HCT116 (cell line): ENCODE measurements at regions not wholly inside any gene's neighbourhood (a gene's known extent, or its start where the extent isn't known, plus 50 kb on each side); places are given as distances from the start of the nearest gene placed in this dataset.

Source experiments
- ATAC-seq: fragments of 200-7000 bp; cut with Tn5 transposase; 2 replicates; pipeline ENCODE4 v1.9.1; 2020; ENCODE audit warnings: mild to moderate bottlenecking, moderate library complexity
- BruUV-seq: library from RNA; stranded (reverse); fragments of 400-500 nt; replicated peaks from 2 replicates; lab custom pipeline; 2021; lab: Mats Ljungman, UMichigan
- CTCF ChIA-PET: fragments of 300-600 bp; sonication (Branson Sonifier 250); formaldehyde crosslinking; loops from one replicate; lab custom pipeline; 2021; ENCODE audit warnings: antibody characterized with exemption; lab: Charles Lee
- POLR2A ChIA-PET: fragments of 300-600, 350-600 bp; sonication (Branson Sonifier 250); formaldehyde crosslinking; loops from one replicate; lab custom pipeline; 2021; ENCODE audit warnings: antibody characterized with exemption; lab: Charles Lee
- RAD21 ChIA-PET, 2 experiments: fragments of 300-600 bp; sonication (Branson Sonifier 250); formaldehyde crosslinking; loops; one replicate each; lab custom pipeline; 2023; ENCODE audit warnings: low total read pairs in 2 of 2; ENCODE audit not compliant: uncharacterized antibody in 2 of 2, unreplicated experiment in 2 of 2, low non-redundant PET in 1 of 2; lab: Charles Lee
- DNase-seq: peaks from one replicate; pipeline ENCODE4 v3.0.0-alpha.2; 2010; ENCODE audit warnings: low read depth, low spot score
- H2AFZ ChIP-seq: fragments of 200-600 bp; shearing (Covaris generic), sonication (generic); 2 replicates; pipeline ENCODE4 v1.6.1; 2017; ENCODE audit warnings: low read depth, mixed run types, mixed read lengths, antibody characterized with exemption, low read length; ENCODE audit not compliant: poor library complexity, severe bottlenecking
- H3K27ac ChIP-seq: 2 replicates; pipeline ENCODE4 v1.5.1; 2012; ENCODE audit warnings: low read depth, low read length
- H3K27me3 ChIP-seq: fragments of 200-600 bp; sonication (generic); 2 replicates; pipeline ENCODE4 v1.6.1; 2016; ENCODE audit warnings: mixed run types, low read length, mixed read lengths; ENCODE audit not compliant: insufficient read depth
- H3K36me3 ChIP-seq, 2 experiments: fragments of 200-500 bp in 1 of 2; fragments of 200-600 bp in 1 of 2; sonication (Bioruptor generic) in 1 of 2; sonication (generic) in 1 of 2; 2 replicates each; pipeline versions ENCODE4 v1.5.1 to v1.6.1; 2014 to 2016; ENCODE audit warnings: low read length in 2 of 2, inconsistent platforms in 1 of 2, mixed read lengths in 1 of 2, mixed run types in 1 of 2; ENCODE audit not compliant: insufficient read depth in 2 of 2, control insufficient read depth in 1 of 2
- H3K4me1 ChIP-seq, 2 experiments: fragments of 200-600 bp in 1 of 2; sonication (generic) in 1 of 2; 2 replicates each; pipeline versions ENCODE4 v1.5.1 to v1.6.1; 2012 to 2017; ENCODE audit warnings: low read length in 2 of 2, inconsistent platforms in 1 of 2, mild to moderate bottlenecking in 1 of 2, mixed read lengths in 1 of 2, mixed run types in 1 of 2, moderate library complexity in 1 of 2; ENCODE audit not compliant: insufficient read depth in 2 of 2, control insufficient read depth in 1 of 2
- H3K4me2 ChIP-seq: fragments of 200-600 bp; sonication (generic); 2 replicates; pipeline ENCODE4 v1.6.1; 2017; ENCODE audit warnings: mixed run types, low read length, mixed read lengths
- H3K4me3 ChIP-seq, 2 experiments: fragments of 200-600 bp in 1 of 2; sonication (generic) in 1 of 2; replicated peaks in 1 of 2; 2 replicates each; pipeline ENCODE4 v1.5.1; 2011 to 2016; ENCODE audit warnings: low read length in 2 of 2, control low read depth in 1 of 2, low read depth in 1 of 2, mild to moderate bottlenecking in 1 of 2, mixed read lengths in 1 of 2, mixed run types in 1 of 2
- H3K79me2 ChIP-seq: fragments of 200-600 bp; sonication (generic); 2 replicates; pipeline ENCODE4 v1.6.1; 2017; ENCODE audit warnings: mild to moderate bottlenecking, mixed run types, low read length, moderate library complexity, mixed read lengths; ENCODE audit not compliant: insufficient read depth
- H3K9ac ChIP-seq: fragments of 200-600 bp; sonication (generic); 2 replicates; pipeline ENCODE4 v1.6.1; 2016; ENCODE audit warnings: low read length, mixed read lengths
- H3K9me2 ChIP-seq: fragments of 200-600 bp; sonication (generic), shearing (Covaris generic); 2 replicates; pipeline ENCODE4 v1.6.1; 2017; ENCODE audit warnings: mixed run types, mild to moderate bottlenecking, moderate library complexity; ENCODE audit not compliant: insufficient read depth
- H3K9me3 ChIP-seq, 2 experiments: fragments of 200-500 bp in 1 of 2; fragments of 200-600 bp in 1 of 2; sonication (Bioruptor generic) in 1 of 2; sonication (generic) in 1 of 2; 2 replicates each; pipeline ENCODE4 v1.6.1; 2014 to 2017; ENCODE audit warnings: low read length in 2 of 2, mixed read lengths in 2 of 2, inconsistent platforms in 1 of 2, low read depth in 1 of 2, mild to moderate bottlenecking in 1 of 2, mixed run types in 1 of 2, moderate library complexity in 1 of 2; ENCODE audit not compliant: control insufficient read depth in 1 of 2, insufficient read depth in 1 of 2
- H4K20me1 ChIP-seq: fragments of 200-600 bp; sonication (generic), shearing (Covaris generic); 2 replicates; pipeline ENCODE4 v1.6.1; 2017; ENCODE audit warnings: mixed run types, mild to moderate bottlenecking, moderate library complexity; ENCODE audit not compliant: insufficient read depth
- CBX3 ChIP-seq: IDR thresholded peaks from 2 replicates; pipeline ENCODE4 v1.6.1; 2012; ENCODE audit warnings: low read depth
- CEBPB ChIP-seq: IDR thresholded peaks from 2 replicates; pipeline ENCODE4 v1.6.1; 2012; ENCODE audit warnings: low read depth
- EZH2 ChIP-seq: fragments of 200-600 bp; sonication (generic); IDR thresholded peaks from 2 replicates; pipeline ENCODE4 v1.6.1; 2017; ENCODE audit warnings: antibody characterized with exemption, mixed run types
- JUND ChIP-seq: IDR thresholded peaks from 2 replicates; pipeline ENCODE4 v1.6.1; 2012
- RAD21 ChIP-seq: IDR thresholded peaks from 2 replicates; pipeline ENCODE4 v1.6.1; 2012; ENCODE audit warnings: low read depth, mild to moderate bottlenecking
- SRF ChIP-seq: IDR thresholded peaks from 2 replicates; pipeline ENCODE4 v1.6.1; 2012; ENCODE audit warnings: low read depth
- ZFX ChIP-seq: fragments of 450-650 bp; IDR thresholded peaks from 2 replicates; pipeline ENCODE4 v1.6.1; 2017
- intact Hi-C: fragments of 100-400 bp; cut with micrococcal nuclease; formaldehyde crosslinking; loops from 2 replicates; pipeline ENCODE4 v1.10.0; 2022
- TF ChIP-seq, protein P1 (sequence below), 3 experiments: fragments of 200-600 bp in 1 of 3; sonication (generic) in 1 of 3; IDR thresholded peaks in 2 of 3; conservative IDR thresholded peaks in 1 of 3; 2 replicates each; pipeline ENCODE4 v1.5.1; 2012 to 2017; ENCODE audit warnings: low read depth in 2 of 3, low read length in 2 of 3, antibody characterized with exemption in 1 of 3, borderline replicate concordance in 1 of 3, control low read depth in 1 of 3, mild to moderate bottlenecking in 1 of 3, mixed read lengths in 1 of 3, mixed run types in 1 of 3, moderate library complexity in 1 of 3; ENCODE audit not compliant: insufficient read depth in 1 of 3
- TF ChIP-seq, protein P2 (sequence below): IDR thresholded peaks from 2 replicates; pipeline ENCODE4 v1.6.1; 2012
- TF ChIP-seq, protein P3 (sequence below): IDR thresholded peaks from 2 replicates; pipeline ENCODE4 v1.6.1; 2011; ENCODE audit warnings: mild to moderate bottlenecking, low read length, moderate library complexity; ENCODE audit not compliant: insufficient replicate concordance; ENCODE audit errors: extremely low read depth

DNA sequence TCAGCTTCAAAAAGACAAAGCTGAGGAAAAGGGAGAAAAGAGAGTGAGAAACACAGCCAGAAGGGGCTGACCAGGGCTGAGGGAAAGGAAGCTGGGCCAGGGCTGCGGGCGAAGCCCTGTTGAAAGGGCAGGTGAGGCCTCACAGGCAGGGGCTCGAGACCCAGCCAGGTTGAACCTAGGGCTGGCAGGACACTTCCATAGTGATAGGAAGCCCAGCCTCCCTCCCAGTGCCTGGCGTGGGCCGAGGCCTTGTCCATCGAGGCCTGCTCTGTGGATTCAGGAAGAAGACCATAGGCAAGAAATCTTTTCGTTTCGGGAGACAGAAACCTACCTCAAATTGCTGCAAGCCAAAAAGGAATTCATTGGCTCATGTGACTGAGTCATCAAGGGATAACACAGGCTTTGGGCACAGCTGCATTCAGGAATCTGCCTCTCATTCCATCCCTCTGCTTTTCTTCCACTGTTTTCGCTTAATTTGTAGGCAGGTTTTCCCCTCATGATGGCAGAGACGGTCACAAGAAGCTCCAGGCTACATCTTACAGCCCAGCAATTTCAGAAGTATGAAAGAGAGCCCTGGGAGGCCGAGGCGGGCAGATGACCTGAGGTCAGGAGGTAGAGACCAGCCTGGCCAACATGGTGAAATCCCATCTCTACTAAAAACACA, 311.1 kb upstream of the SULF2 start:
- Histone ChIP-seq H3K36me3 (no peaks in the 10 kb centered on the region), H3K4me1 (peaks cover 0 to 6% of the 10 kb centered on the region in 2 experiments; a peak in 1 of 4 replicates), H4K20me1 (no peaks in the 10 kb centered on the region), H3K79me2 (no peaks in the 10 kb centered on the region), H3K9me3 (no peaks in the 10 kb centered on the region), H3K27me3 (peaks cover 9% of the 10 kb centered on the region; the same call in 1 of the 2 replicates), H3K9ac (no peak overlapping the region), H3K4me3 (no peak overlapping the region), H3K4me2 (no peak overlapping the region), H3K27ac (no peak overlapping the region), H3K9me2 (no peaks in the 10 kb centered on the region), H2AFZ (no peak overlapping the region)
- no peak for DNase-seq
- ATAC-seq, result no peak
- TF ChIP-seq RAD21 (no peak), JUND (no peak), EZH2 (no peak), ZFX (no peak)
- TF ChIP-seq, protein P1, sequence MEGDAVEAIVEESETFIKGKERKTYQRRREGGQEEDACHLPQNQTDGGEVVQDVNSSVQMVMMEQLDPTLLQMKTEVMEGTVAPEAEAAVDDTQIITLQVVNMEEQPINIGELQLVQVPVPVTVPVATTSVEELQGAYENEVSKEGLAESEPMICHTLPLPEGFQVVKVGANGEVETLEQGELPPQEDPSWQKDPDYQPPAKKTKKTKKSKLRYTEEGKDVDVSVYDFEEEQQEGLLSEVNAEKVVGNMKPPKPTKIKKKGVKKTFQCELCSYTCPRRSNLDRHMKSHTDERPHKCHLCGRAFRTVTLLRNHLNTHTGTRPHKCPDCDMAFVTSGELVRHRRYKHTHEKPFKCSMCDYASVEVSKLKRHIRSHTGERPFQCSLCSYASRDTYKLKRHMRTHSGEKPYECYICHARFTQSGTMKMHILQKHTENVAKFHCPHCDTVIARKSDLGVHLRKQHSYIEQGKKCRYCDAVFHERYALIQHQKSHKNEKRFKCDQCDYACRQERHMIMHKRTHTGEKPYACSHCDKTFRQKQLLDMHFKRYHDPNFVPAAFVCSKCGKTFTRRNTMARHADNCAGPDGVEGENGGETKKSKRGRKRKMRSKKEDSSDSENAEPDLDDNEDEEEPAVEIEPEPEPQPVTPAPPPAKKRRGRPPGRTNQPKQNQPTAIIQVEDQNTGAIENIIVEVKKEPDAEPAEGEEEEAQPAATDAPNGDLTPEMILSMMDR (IDR thresholded peaks at IDR 0.05 in 2 of 3, conservative IDR thresholded peaks at IDR 0.05 in 1 of 3; ENCODE audit: borderline replicate concordance in 1 of 3, insufficient read depth in 1 of 3, low read depth in 2 of 3, low read length in 2 of 3), result no peak
- intact Hi-C loops, result no loop called here
- RAD21 ChIA-PET, result no interaction called here
- CTCF ChIA-PET, result no interaction called here
- POLR2A ChIA-PET, result no interaction called here
- no TSS peak for BruUV-seq

DNA sequence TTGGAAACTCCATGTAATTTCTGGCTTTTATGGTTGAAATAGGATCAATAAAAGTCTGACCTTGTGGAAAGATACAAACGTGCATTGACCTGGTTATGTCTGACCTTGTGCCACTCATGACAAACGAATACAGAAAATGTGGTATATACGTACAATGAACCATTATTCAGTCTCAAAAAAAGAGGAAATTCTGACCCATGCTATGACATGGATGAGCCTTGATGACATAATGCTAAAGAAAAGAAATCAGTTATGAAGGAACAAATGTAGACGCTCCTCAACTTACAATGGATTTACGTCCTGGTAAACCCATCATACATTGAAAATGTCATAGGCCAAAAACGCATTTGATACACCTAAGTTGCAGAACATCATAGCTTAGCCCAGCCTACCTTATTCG, 309.7 kb upstream of the SULF2 start:
- H3K9me2 ChIP-seq, result no peaks in the 10 kb centered on the region
- no peaks in the 10 kb centered on the region for H3K79me2 ChIP-seq
- H3K27ac ChIP-seq, result no peak overlapping the region
- H3K4me1 ChIP-seq, result peaks cover 0 to 6% of the 10 kb centered on the region in 2 experiments; a peak in 1 of 4 replicates
- no peaks in the 10 kb centered on the region for H4K20me1 ChIP-seq
- peaks cover 9% of the 10 kb centered on the region; the same call in 1 of the 2 replicates for H3K27me3 ChIP-seq
- no peaks in the 10 kb centered on the region for H3K9me3 ChIP-seq
- H3K9ac ChIP-seq, result no peak overlapping the region
- DNase-seq (no peak), ATAC-seq (no peak)
- intact Hi-C loops, result no loop called here
- no peak overlapping the region for H3K4me3 ChIP-seq
- POLR2A ChIA-PET, result no interaction called here
- CTCF ChIA-PET, result no interaction called here
- H3K4me2 ChIP-seq, result no peak overlapping the region
- no TSS peak for BruUV-seq
- RAD21 ChIA-PET, result no interaction called here
- H3K36me3 ChIP-seq, result no peaks in the 10 kb centered on the region
- H2AFZ ChIP-seq, result no peak overlapping the region
- TF ChIP-seq, protein P1 (IDR thresholded peaks at IDR 0.05 in 2 of 3, conservative IDR thresholded peaks at IDR 0.05 in 1 of 3; ENCODE audit: borderline replicate concordance in 1 of 3, insufficient read depth in 1 of 3, low read depth in 2 of 3, low read length in 2 of 3), result no peak
- TF ChIP-seq JUND, result no peak
- TF ChIP-seq, protein P2, sequence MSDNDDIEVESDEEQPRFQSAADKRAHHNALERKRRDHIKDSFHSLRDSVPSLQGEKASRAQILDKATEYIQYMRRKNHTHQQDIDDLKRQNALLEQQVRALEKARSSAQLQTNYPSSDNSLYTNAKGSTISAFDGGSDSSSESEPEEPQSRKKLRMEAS, result no peak
- TF ChIP-seq CBX3, result no peak
- TF ChIP-seq, protein P3, sequence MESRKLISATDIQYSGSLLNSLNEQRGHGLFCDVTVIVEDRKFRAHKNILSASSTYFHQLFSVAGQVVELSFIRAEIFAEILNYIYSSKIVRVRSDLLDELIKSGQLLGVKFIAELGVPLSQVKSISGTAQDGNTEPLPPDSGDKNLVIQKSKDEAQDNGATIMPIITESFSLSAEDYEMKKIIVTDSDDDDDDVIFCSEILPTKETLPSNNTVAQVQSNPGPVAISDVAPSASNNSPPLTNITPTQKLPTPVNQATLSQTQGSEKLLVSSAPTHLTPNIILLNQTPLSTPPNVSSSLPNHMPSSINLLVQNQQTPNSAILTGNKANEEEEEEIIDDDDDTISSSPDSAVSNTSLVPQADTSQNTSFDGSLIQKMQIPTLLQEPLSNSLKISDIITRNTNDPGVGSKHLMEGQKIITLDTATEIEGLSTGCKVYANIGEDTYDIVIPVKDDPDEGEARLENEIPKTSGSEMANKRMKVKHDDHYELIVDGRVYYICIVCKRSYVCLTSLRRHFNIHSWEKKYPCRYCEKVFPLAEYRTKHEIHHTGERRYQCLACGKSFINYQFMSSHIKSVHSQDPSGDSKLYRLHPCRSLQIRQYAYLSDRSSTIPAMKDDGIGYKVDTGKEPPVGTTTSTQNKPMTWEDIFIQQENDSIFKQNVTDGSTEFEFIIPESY, result no peak
- no peak for TF ChIP-seq CEBPB
- TF ChIP-seq SRF, result no peak
